Natural killer cell (primary cell): ENCODE measurements at regions not wholly inside any gene's neighbourhood (a gene's known extent, or its start where the extent isn't known, plus 50 kb on each side); places are given as distances from the start of the nearest gene placed in this dataset.

Experiments
- ATAC-seq, 3 donors: fragments of 150-1000 bp in 2 of 3; fragments of 200-7000 bp in 1 of 3; cut with Tn5 transposase; 1 replicate in 1 of 3; 2 replicates in 2 of 3; pipeline ENCODE4 v1.10.0; 2021; ENCODE audit warnings: mild to moderate bottlenecking in 2 of 3, moderate library complexity in 2 of 3
- DNase-seq, 2 donors: peaks; one replicate each; pipeline versions ENCODE4 v3.0.0 to v3.0.0-alpha.2; 2013 to 2021; ENCODE audit warnings: mixed read lengths in 1 of 2
- H3K27ac ChIP-seq: one replicate; pipeline ENCODE4 v1.5.1; 2013; ENCODE audit warnings: mild to moderate bottlenecking, low read length
- H3K27me3 ChIP-seq: one replicate; pipeline ENCODE4 v1.6.1; 2013; ENCODE audit warnings: low read length; ENCODE audit not compliant: control insufficient read depth, insufficient read depth
- H3K36me3 ChIP-seq: one replicate; pipeline ENCODE4 v1.6.1; 2013; ENCODE audit warnings: low read length; ENCODE audit not compliant: control insufficient read depth, insufficient read depth
- H3K4me1 ChIP-seq: one replicate; pipeline ENCODE4 v1.6.1; 2013; ENCODE audit warnings: low read length; ENCODE audit not compliant: control insufficient read depth, insufficient read depth
- H3K4me3 ChIP-seq: one replicate; pipeline ENCODE4 v1.5.1; 2013; ENCODE audit warnings: low read length
- H3K9me3 ChIP-seq: one replicate; pipeline ENCODE4 v1.6.1; 2013; ENCODE audit warnings: low read length; ENCODE audit not compliant: control insufficient read depth, insufficient read depth
- H3K27ac Mint-ChIP-seq, 2 donors: one replicate each; pipeline ENCODE4 v1.8.0; 2022; ENCODE audit warnings: mild to moderate bottlenecking in 2 of 2, mixed read lengths in 2 of 2, moderate library complexity in 1 of 2
- H3K27me3 Mint-ChIP-seq, 2 donors: one replicate each; pipeline ENCODE4 v1.8.0; 2022; ENCODE audit warnings: low read depth in 2 of 2, mixed read lengths in 2 of 2
- H3K36me3 Mint-ChIP-seq: one replicate; pipeline ENCODE4 v1.8.0; 2022; ENCODE audit warnings: mixed read lengths
- H3K4me1 Mint-ChIP-seq, 2 donors: one replicate each; pipeline ENCODE4 v1.8.0; 2022; ENCODE audit warnings: mixed read lengths in 2 of 2
- H3K4me3 Mint-ChIP-seq: one replicate; pipeline ENCODE4 v1.8.0; 2022; ENCODE audit warnings: mild to moderate bottlenecking, moderate library complexity, mixed read lengths
- H3K9me3 Mint-ChIP-seq, 2 donors: one replicate each; pipeline ENCODE4 v1.8.0; 2022; ENCODE audit warnings: mixed read lengths in 2 of 2
- CTCF ChIP-seq: fragments of 200-600 bp; IDR thresholded peaks from one replicate; pipeline ENCODE4 v1.8.0; 2022; ENCODE audit warnings: antibody characterized with exemption
- WGBS: methylation state at CpG from one replicate; pipeline ENCODE4 v1.1.7; 2013; ENCODE audit warnings: missing lambda C conversion rate; ENCODE audit not compliant: insufficient coverage; 5-methylcytosine and 5-hydroxymethylcytosine counted together
- intact Hi-C: fragments of 100-400 bp; cut with micrococcal nuclease; formaldehyde crosslinking; loops from one replicate; pipeline ENCODE4 v1.14.2; 2022

- Histone ChIP-seq H3K27me3 (no peaks in the 10 kb centered on the region), H3K9me3 (peaks cover 10% of the 10 kb centered on the region), H3K27ac (no peak overlapping the region), H3K4me1 (no peaks in the 10 kb centered on the region), H3K4me3 (no peak overlapping the region), H3K36me3 (no peaks in the 10 kb centered on the region)
- TF ChIP-seq CTCF, result no peak
- H3K9me3 Mint-ChIP-seq, result peaks cover 7 to 14% of the 10 kb centered on the region in 2 donors
- H3K4me1 Mint-ChIP-seq, result no peaks in the 10 kb centered on the region
- DNase-seq, result no peak
- H3K36me3 Mint-ChIP-seq, result no peaks in the 10 kb centered on the region
- WGBS, result 91% methylated on average over 3 of the region's 5 CpGs
- intact Hi-C loops, result no loop called here
- no peak overlapping the region for H3K4me3 Mint-ChIP-seq
- H3K27me3 Mint-ChIP-seq, result no peaks in the 10 kb centered on the region
- no peak overlapping the region for H3K27ac Mint-ChIP-seq
- ATAC-seq, result no peak
Measured at GRCh38 chr14:43872222-43872621, 634.9 kb downstream of the FSCB start.

GRCh38 chr14:43858981-43859380 is 648.1 kb downstream of the FSCB start:
- H3K36me3 ChIP-seq, result no peaks in the 10 kb centered on the region
- no peaks in the 10 kb centered on the region for H3K4me1 Mint-ChIP-seq

DNA sequence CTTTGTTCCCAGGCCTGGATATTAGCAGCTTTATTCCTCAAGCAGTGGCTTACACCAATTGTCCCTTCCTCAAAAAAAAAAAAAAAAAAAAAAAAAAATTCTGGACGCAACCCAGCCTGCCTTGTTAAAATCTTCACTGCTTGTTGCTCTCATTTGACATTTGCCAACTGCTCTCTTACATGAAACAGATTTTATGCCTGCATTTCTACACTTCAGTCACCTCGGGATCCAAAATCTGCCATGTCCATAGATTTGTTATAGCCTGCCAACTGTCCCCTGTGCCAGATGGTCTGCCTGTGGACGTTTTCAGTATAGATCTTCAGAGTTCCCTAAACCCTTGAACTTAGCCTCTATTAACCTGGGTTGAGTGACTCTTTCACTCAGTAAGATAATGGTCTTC is 651.5 kb downstream of the FSCB start:
- 69% methylated on average over 3 of the region's 3 CpGs for WGBS
- Histone ChIP-seq H3K27me3 (no peaks in the 10 kb centered on the region), H3K9me3 (no peaks in the 10 kb centered on the region), H3K36me3 (no peaks in the 10 kb centered on the region), H3K27ac (no peak overlapping the region), H3K4me3 (no peak overlapping the region), H3K4me1 (no peaks in the 10 kb centered on the region)
- Mint-ChIP-seq H3K4me3 (no peak overlapping the region), H3K9me3 (peaks cover 7 to 9% of the 10 kb centered on the region in 2 donors), H3K27ac (no peak overlapping the region), H3K27me3 (no peaks in the 10 kb centered on the region), H3K36me3 (no peaks in the 10 kb centered on the region), H3K4me1 (no peaks in the 10 kb centered on the region)
- no peak for ATAC-seq
- TF ChIP-seq CTCF, result no peak
- intact Hi-C loops, result no loop called here
- no peak for DNase-seq

More at GRCh38 chr14:43858981-43859380, 648.1 kb downstream of the FSCB start:
- Histone ChIP-seq H3K4me1 (no peaks in the 10 kb centered on the region), H3K27me3 (no peaks in the 10 kb centered on the region), H3K9me3 (peaks cover 4% of the 10 kb centered on the region), H3K4me3 (no peak overlapping the region), H3K27ac (no peak overlapping the region)
- intact Hi-C loops, result no loop called here
- DNase-seq (no peak), ATAC-seq (no peak)
- Mint-ChIP-seq H3K27ac (no peak overlapping the region), H3K4me3 (no peak overlapping the region), H3K36me3 (no peaks in the 10 kb centered on the region), H3K27me3 (no peaks in the 10 kb centered on the region), H3K9me3 (peaks cover 9 to 16% of the 10 kb centered on the region in 2 donors)
- TF ChIP-seq CTCF, result no peak

DNA sequence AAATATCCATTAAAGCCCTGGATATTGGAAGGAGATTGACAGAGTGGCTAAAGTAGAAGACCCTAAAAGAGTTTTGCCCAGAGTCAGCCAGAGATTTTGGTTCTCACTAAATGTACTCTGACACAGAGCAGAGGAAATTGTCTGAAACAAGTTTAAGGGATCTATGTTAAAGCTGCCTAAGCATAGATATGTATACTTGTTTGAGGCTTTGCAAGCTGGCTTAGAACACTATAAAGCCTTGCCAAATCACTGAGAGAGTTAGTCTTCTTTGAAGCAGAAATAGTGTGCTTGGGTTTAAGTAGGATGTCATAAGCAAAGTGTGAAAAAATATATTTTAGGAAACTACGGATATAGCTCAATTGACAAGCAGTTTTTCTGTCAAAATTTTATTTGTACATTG is 653.5 kb downstream of the FSCB start:
- Mint-ChIP-seq H3K9me3 (peaks cover 6 to 9% of the 10 kb centered on the region in 2 donors), H3K4me1 (no peaks in the 10 kb centered on the region), H3K36me3 (no peaks in the 10 kb centered on the region), H3K27ac (no peak overlapping the region), H3K4me3 (no peak overlapping the region), H3K27me3 (no peaks in the 10 kb centered on the region)
- no peak overlapping the region for H3K4me3 ChIP-seq
- WGBS, result no CpG with 5 or more reads among the region's 1 CpG
- no peaks in the 10 kb centered on the region for H3K36me3 ChIP-seq
- no peak overlapping the region for H3K27ac ChIP-seq
- DNase-seq (no peak), ATAC-seq (no peak)
- no peaks in the 10 kb centered on the region for H3K9me3 ChIP-seq
- H3K27me3 ChIP-seq, result no peaks in the 10 kb centered on the region
- no peak for TF ChIP-seq CTCF
- intact Hi-C loops, result no loop called here
- H3K4me1 ChIP-seq, result no peaks in the 10 kb centered on the region
